Activated B cell treated with CpG ODN at 0.5 μM for 24 hours (primary cell): ENCODE measurements at regions not wholly inside any gene's neighbourhood (a gene's known extent, or its start where the extent isn't known, plus 50 kb on each side); places are given as distances from the start of the nearest gene placed in this dataset.

Experiments
- ATAC-seq: fragments of 200-7000 bp; cut with Tn5 transposase; one replicate; pipeline ENCODE4 v1.10.0; 2021; ENCODE audit warnings: low read depth, mild to moderate bottlenecking, moderate library complexity
- CTCF ChIA-PET: fragments of 350-600 bp; sonication (Branson Sonifier 250); formaldehyde crosslinking; loops from one replicate; lab custom pipeline; 2021; ENCODE audit warnings: antibody characterized with exemption; lab: Charles Lee
- POLR2A ChIA-PET: fragments of 350-600 bp; sonication (Branson Sonifier 250); formaldehyde crosslinking; loops from one replicate; lab custom pipeline; 2021; ENCODE audit warnings: antibody characterized with exemption; lab: Charles Lee
- DNase-seq: peaks from one replicate; pipeline ENCODE4 v3.0.0; 2022
- H3K27ac Mint-ChIP-seq: one replicate; pipeline ENCODE4 v1.8.0; 2020; ENCODE audit warnings: mixed read lengths
- H3K27me3 Mint-ChIP-seq: one replicate; pipeline ENCODE4 v1.8.0; 2021; ENCODE audit warnings: mixed read lengths
- H3K36me3 Mint-ChIP-seq: one replicate; pipeline ENCODE4 v1.8.0; 2021; ENCODE audit warnings: low read depth, mixed read lengths
- H3K4me1 Mint-ChIP-seq: one replicate; pipeline ENCODE4 v1.8.0; 2021; ENCODE audit warnings: mixed read lengths
- H3K4me3 Mint-ChIP-seq: one replicate; pipeline ENCODE4 v1.8.0; 2020; ENCODE audit warnings: mild to moderate bottlenecking, mixed read lengths
- H3K9me3 Mint-ChIP-seq: one replicate; pipeline ENCODE4 v1.8.0; 2020; ENCODE audit warnings: mixed read lengths
- CTCF ChIP-seq: fragments of 200-600 bp; IDR thresholded peaks from one replicate; pipeline ENCODE4 v1.8.0; 2022; ENCODE audit warnings: antibody characterized with exemption, mild to moderate bottlenecking
- intact Hi-C: fragments of 100-400 bp; cut with micrococcal nuclease; formaldehyde crosslinking; loops from one replicate; pipeline ENCODE4 v1.15.1; 2024

- Mint-ChIP-seq H3K9me3 (no peaks in the 10 kb centered on the region), H3K27me3 (peaks cover 2% of the 10 kb centered on the region), H3K27ac (no peak overlapping the region), H3K36me3 (no peaks in the 10 kb centered on the region), H3K4me3 (no peak overlapping the region), H3K4me1 (peaks cover 6% of the 10 kb centered on the region)
- ChIA-PET CTCF (interaction anchor here (1.4 kb wide), 1 partner anchor 17 kb away, joined by 3 read pairs; no protein-coding TSS in a partner anchor), POLR2A (no interaction called here)
- no peak for TF ChIP-seq CTCF
- ATAC-seq (no peak), DNase-seq (no peak)
- intact Hi-C loops: no loop called here
Observed at GRCh38 chr3:124577494-124578167, 152.6 kb upstream of the UMPS start.

- TF ChIP-seq CTCF: no peak
- no peak for ATAC-seq
- Mint-ChIP-seq H3K27ac (no peak overlapping the region), H3K9me3 (no peaks in the 10 kb centered on the region), H3K4me1 (peaks cover 15% of the 10 kb centered on the region), H3K4me3 (no peak overlapping the region), H3K27me3 (peaks cover 13% of the 10 kb centered on the region), H3K36me3 (no peaks in the 10 kb centered on the region)
- DNase-seq: no peak
- POLR2A ChIA-PET: no interaction called here
- CTCF ChIA-PET: no interaction called here
- intact Hi-C loops: no loop called here
Observed at GRCh38 chr3:124579641-124580040, 150.6 kb upstream of the UMPS start.

GRCh38 chr3:124582196-124582595, 148.1 kb upstream of the UMPS start:
- ATAC-seq (no peak), DNase-seq (no peak)
- peaks cover 23% of the 10 kb centered on the region for H3K4me1 Mint-ChIP-seq
- ChIA-PET POLR2A (no interaction called here), CTCF (no interaction called here)
- H3K4me3 Mint-ChIP-seq: no peak overlapping the region
- H3K36me3 Mint-ChIP-seq: no peaks in the 10 kb centered on the region
- H3K27me3 Mint-ChIP-seq: peaks cover 35% of the 10 kb centered on the region
- TF ChIP-seq CTCF: no peak
- H3K9me3 Mint-ChIP-seq: no peaks in the 10 kb centered on the region
- intact Hi-C loops: no loop called here
- H3K27ac Mint-ChIP-seq: no peak overlapping the region

- Mint-ChIP-seq H3K4me3 (no peak overlapping the region), H3K36me3 (no peaks in the 10 kb centered on the region), H3K9me3 (no peaks in the 10 kb centered on the region), H3K27ac (no peak overlapping the region), H3K4me1 (peaks cover 21% of the 10 kb centered on the region), H3K27me3 (peaks cover 39% of the 10 kb centered on the region)
- TF ChIP-seq CTCF: no peak
- ChIA-PET CTCF (no interaction called here), POLR2A (no interaction called here)
- ATAC-seq (no peak), DNase-seq (no peak)
- intact Hi-C loops: no loop called here
Observed at GRCh38 chr3:124582621-124583395, 147.4 kb upstream of the UMPS start.

GRCh38 chr3:124584245-124584551, 146.1 kb upstream of the UMPS start:
- Mint-ChIP-seq H3K36me3 (no peaks in the 10 kb centered on the region), H3K27me3 (peaks cover 42% of the 10 kb centered on the region), H3K27ac (no peak overlapping the region), H3K4me3 (peak overlapping the region; percentile 25), H3K4me1 (peaks cover 17% of the 10 kb centered on the region), H3K9me3 (no peaks in the 10 kb centered on the region)
- no peak for TF ChIP-seq CTCF
- intact Hi-C loops: no loop called here
- POLR2A ChIA-PET: no interaction called here
- DNase-seq: no peak
- no peak for ATAC-seq
- CTCF ChIA-PET: no interaction called here
